ENCODE measurements at regions not wholly inside any gene's neighbourhood (a gene's known extent, or its start where the extent isn't known, plus 50 kb on each side); places are given as distances from the start of the nearest gene placed in this dataset.

DNA sequence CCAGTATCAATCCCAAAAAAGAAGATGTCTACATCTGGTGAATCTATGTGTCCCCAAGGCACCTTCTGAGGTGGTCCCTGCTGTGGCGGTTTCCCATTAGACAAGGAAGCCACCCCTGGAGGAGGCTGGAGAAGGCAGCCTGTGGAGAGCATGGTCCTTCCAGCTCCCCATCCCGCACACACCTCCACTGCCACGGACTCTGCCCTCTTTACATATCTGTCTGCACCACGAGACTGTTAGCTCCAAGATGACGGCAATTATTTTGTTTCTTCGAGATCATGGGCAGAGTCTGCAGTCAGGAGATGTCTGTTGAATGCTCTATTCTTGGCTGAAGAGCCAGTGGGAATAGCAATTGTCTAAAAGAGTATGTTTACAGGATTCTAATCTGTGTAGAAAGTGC is 132.0 kb downstream of the OSR1 start:
- POLR2A ChIA-PET = no interaction called here
- H3K4me3 ChIP-seq (ENCODE audit: low read depth, low read length) = no peak overlapping the region
- DNase-seq (ENCODE audit: low read depth, low spot score) = no peak
- TF ChIP-seq, protein P1, sequence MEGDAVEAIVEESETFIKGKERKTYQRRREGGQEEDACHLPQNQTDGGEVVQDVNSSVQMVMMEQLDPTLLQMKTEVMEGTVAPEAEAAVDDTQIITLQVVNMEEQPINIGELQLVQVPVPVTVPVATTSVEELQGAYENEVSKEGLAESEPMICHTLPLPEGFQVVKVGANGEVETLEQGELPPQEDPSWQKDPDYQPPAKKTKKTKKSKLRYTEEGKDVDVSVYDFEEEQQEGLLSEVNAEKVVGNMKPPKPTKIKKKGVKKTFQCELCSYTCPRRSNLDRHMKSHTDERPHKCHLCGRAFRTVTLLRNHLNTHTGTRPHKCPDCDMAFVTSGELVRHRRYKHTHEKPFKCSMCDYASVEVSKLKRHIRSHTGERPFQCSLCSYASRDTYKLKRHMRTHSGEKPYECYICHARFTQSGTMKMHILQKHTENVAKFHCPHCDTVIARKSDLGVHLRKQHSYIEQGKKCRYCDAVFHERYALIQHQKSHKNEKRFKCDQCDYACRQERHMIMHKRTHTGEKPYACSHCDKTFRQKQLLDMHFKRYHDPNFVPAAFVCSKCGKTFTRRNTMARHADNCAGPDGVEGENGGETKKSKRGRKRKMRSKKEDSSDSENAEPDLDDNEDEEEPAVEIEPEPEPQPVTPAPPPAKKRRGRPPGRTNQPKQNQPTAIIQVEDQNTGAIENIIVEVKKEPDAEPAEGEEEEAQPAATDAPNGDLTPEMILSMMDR (IDR thresholded peaks at IDR 0.05; ENCODE audit: insufficient read depth, low read length, missing control alignments) = no peak
- CTCF ChIA-PET = interaction anchor here (0.9 to 2.3 kb wide), 2 partner anchors 11 to 88 kb away, joined by 3 to 8 read pairs; no protein-coding TSS in a partner anchor

DNA sequence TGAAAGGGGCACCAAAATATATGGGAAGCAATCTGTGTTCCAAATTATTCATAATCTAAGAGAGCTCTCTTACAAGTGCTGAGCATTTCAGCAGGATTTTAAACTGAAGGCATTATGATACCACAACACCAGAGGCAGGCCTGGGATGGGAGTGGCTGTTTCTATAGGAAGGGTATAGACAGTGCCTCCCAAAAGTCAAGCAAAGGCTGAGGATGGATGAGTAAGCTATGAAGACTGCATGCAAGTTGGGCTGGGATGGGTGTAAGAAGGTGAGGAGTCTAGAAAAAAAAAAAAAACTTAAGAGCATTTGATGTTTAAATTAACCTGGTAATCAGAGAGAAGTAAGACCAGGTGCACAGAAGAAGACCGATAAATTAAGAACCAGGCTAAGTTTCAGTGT is 132.5 kb downstream of the OSR1 start:
- no peak for DNase-seq (ENCODE audit: low read depth, low spot score)
- TF ChIP-seq, protein P1 (IDR thresholded peaks at IDR 0.05; ENCODE audit: insufficient read depth, low read length, missing control alignments) = no peak
- POLR2A ChIA-PET = no interaction called here
- CTCF ChIA-PET = interaction anchor here (0.9 to 2.3 kb wide), 2 partner anchors 11 to 88 kb away, joined by 3 to 8 read pairs; no protein-coding TSS in a partner anchor
- no peak overlapping the region for H3K4me3 ChIP-seq (ENCODE audit: low read depth, low read length)

DNA sequence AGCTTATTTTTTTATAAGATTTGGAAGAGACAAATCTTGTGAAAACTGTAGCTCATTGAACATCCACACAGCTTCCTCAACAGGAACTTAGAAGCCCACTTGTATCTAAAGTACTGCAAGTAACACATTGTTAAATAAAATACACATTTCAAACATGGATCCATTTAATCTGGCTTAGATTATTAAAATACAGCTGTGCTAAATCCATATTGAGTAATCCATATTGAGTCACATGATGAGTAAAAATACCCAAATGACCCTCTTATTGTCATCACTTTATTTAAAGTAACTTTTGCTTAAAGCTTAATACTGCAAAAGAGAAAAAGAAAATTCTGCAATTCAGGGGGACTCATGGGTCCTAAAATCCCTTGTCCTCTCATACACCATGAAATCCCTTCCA is 133.3 kb downstream of the OSR1 start:
- H3K4me3 ChIP-seq (ENCODE audit: low read depth, low read length) = no peak overlapping the region
- TF ChIP-seq, protein P1 (IDR thresholded peaks at IDR 0.05; ENCODE audit: insufficient read depth, low read length, missing control alignments) = no peak
- ChIA-PET POLR2A (interaction anchor here (0.6 kb wide), 1 partner anchor 19 kb away, joined by 6 read pairs; no protein-coding TSS in a partner anchor), CTCF (interaction anchor here (2.3 kb wide), 1 partner anchor 12 kb away, joined by 8 read pairs; no protein-coding TSS in a partner anchor)
- DNase-seq (ENCODE audit: low read depth, low spot score) = no peak

DNA sequence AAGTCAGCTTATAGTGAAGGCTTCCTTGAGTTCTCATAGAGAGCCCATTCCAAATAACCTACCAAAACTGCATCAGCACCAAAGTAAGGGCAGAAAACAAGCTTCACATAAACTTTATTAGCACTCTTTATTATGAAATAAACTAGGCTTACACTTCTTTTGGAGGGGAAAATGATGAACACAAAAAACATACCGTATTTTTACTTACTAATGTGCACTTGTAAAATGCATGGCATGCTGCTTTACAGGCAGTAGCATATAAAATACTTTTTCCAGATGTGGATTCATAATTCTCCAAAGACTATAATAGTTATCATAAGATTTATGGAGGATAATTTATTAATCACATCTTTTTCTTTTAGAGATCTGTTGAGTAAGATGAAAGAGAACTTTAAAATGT is 133.9 kb downstream of the OSR1 start:
- POLR2A ChIA-PET = no interaction called here
- DNase-seq (ENCODE audit: low read depth, low spot score) = no peak
- CTCF ChIA-PET = interaction anchor here (2.3 kb wide), 1 partner anchor 13 kb away, joined by 8 read pairs; no protein-coding TSS in a partner anchor
- TF ChIP-seq, protein P1 (IDR thresholded peaks at IDR 0.05; ENCODE audit: insufficient read depth, low read length, missing control alignments) = no peak
- H3K4me3 ChIP-seq (ENCODE audit: low read depth, low read length) = no peak overlapping the region

DNA sequence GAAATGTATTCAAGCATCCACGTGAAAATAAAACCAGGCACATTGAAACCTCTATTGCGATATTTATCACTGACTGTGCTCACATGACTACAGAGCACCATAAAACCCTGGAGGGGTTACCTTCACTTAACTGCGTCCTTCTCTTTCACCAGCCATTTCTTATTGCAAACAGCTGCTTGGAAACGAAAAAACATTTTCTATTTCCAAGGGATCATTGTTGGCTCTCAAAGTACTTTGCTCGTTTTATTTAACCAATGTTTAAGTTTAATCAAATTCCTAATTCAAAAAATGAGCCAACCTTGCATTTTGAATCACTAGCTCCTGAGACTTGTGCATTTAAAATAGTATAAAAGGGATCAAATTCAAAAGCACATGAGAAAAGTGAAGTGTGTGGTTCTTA is 134.4 kb downstream of the OSR1 start:
- CTCF ChIA-PET = no interaction called here
- POLR2A ChIA-PET = no interaction called here

DNA sequence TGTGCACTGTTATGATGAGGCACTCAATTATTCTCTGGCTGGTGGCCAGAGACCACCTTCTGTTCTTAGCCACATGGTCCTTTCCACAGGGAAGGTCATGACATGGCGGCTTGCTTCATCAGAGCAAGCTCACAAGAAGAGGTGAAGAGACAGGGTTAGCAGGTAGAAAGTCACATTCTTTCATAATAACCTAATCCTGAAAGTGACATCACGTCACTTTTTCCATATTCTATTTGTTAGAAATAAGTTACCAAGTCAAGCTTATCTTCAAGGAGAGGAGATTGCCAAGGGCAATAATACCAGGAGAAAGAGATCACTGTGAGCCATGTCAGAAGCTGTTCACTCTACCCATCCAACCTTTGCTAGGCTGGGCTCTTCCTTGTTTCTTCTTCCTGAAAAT is 139.4 kb downstream of the OSR1 start:
- H3K4me3 ChIP-seq (ENCODE audit: low read depth, low read length) = no peak overlapping the region
- CTCF ChIA-PET = interaction anchor here (1.2 kb wide), 1 partner anchor 699 kb away, joined by 4 read pairs; no protein-coding TSS in a partner anchor
- POLR2A ChIA-PET = no interaction called here
- DNase-seq (ENCODE audit: low read depth, low spot score) = no peak
- TF ChIP-seq, protein P1 (IDR thresholded peaks at IDR 0.05; ENCODE audit: insufficient read depth, low read length, missing control alignments) = no peak

More for the DNA sequence above, 134.4 kb downstream of the OSR1 start:
- TF ChIP-seq, protein P1 (IDR thresholded peaks at IDR 0.05; ENCODE audit: insufficient read depth, low read length, missing control alignments) = no peak
- no peak for DNase-seq (ENCODE audit: low read depth, low spot score)
- no peak overlapping the region for H3K4me3 ChIP-seq (ENCODE audit: low read depth, low read length)
